Activated CD8-positive, alpha-beta memory T cell treated with anti-CD3 and anti-CD28 coated beads for 24 hours (primary cell): ENCODE measurements at regions not wholly inside any gene's neighbourhood (a gene's known extent, or its start where the extent isn't known, plus 50 kb on each side); places are given as distances from the start of the nearest gene placed in this dataset.

Experiments
- DNase-seq: peaks from one replicate; pipeline ENCODE4 v3.0.0-alpha.2; 2020

- DNase-seq, result no peak
Measured at GRCh38 chr17:45729294-45729907, 54.7 kb upstream of the CRHR1 start.

GRCh38 chr17:45730192-45730591 is 53.9 kb upstream of the CRHR1 start:
- no peak for DNase-seq

GRCh38 chr17:45731459-45731858 is 52.7 kb upstream of the CRHR1 start:
- DNase-seq, result no peak

- DNase-seq, result no peak
Measured at GRCh38 chr17:45732926-45733505, 51.1 kb upstream of the CRHR1 start.

GRCh38 chr17:45733781-45734180 is 50.3 kb upstream of the CRHR1 start:
- no peak for DNase-seq
